DND-41 (cell line): ENCODE measurements at regions not wholly inside any gene's neighbourhood (a gene's known extent, or its start where the extent isn't known, plus 50 kb on each side); places are given as distances from the start of the nearest gene placed in this dataset.

Experiments used
- CTCF ChIP-seq: IDR thresholded peaks from 2 replicates; pipeline ENCODE4 v1.5.1; 2012; ENCODE audit warnings: borderline replicate concordance, low read length, moderate library complexity, mild to moderate bottlenecking; ENCODE audit not compliant: poor library complexity, severe bottlenecking; ENCODE audit errors: extremely low read depth
- EZH2 ChIP-seq: IDR thresholded peaks from 3 replicates; pipeline ENCODE4 v1.6.1; 2012; ENCODE audit warnings: borderline replicate concordance, low read depth, mild to moderate bottlenecking, moderate library complexity, low read length, inconsistent platforms; ENCODE audit not compliant: severe bottlenecking

DNA sequence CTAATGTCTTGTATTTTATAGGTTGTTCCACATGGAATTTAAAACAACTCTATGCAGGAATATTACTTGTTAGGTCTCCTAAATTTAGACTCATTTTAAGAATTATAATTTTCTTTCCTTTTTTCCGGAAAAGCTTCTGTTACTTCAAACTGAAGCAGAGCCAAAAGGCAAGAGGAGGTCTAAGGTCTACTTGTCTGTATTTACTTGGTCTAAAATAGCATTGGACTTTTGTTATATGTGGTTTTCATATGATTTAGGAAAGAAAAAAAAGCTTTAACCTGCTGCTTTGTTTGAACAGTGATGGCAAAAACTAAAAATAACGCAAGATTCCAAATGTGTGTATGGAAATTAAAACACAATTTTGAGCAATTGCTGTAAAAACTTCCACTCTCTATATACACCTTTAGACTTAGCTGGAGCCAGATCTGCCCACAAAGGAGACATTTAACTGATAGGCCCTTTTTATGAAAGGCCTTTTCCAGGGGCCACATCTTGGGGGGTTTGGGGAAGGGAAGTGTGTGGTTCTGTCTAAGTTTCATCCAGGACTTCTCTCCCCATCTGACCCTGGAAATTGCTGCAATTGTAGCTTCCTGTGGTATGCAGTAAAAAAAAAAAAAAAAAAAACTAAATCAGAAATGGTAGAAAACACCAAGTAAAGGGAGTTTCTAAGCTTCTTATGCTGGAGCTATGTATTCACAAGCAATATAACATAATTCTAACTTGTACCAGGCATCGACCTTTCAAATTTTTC, 307.7 kb upstream of the MEF2C start:
- no peak for TF ChIP-seq CTCF
- no peak for TF ChIP-seq EZH2
